ENCODE measurements at regions not wholly inside any gene's neighbourhood (a gene's known extent, or its start where the extent isn't known, plus 50 kb on each side); places are given as distances from the start of the nearest gene placed in this dataset.
"Not testable (repeated sequence)": the region's sequence is repeated elsewhere in the genome, so short reads cannot be mapped to it uniquely, and the experiment has no call there.

- not testable (repeated sequence) for H3K9me3 ChIP-seq (replicated peaks in 1 of 2; ENCODE audit: control insufficient read depth in 2 of 2, insufficient read depth in 1 of 2, low read depth in 1 of 2, low read length in 2 of 2); H3K4ac ChIP-seq (ENCODE audit: low read length); H3K27ac ChIP-seq (replicated peaks; ENCODE audit: low read length); H4K91ac ChIP-seq (ENCODE audit: low read depth, low read length, poor library complexity); H2AK5ac ChIP-seq (ENCODE audit: low read depth, low read length); H3K27me3 ChIP-seq (ENCODE audit: control insufficient read depth in 3 of 3, insufficient read depth in 3 of 3, low read depth in 1 of 3, low read length in 3 of 3); H2BK5ac ChIP-seq (ENCODE audit: low read length); H3K14ac ChIP-seq (ENCODE audit: low read length); H3K4me3 ChIP-seq (ENCODE audit: low read length in 2 of 2); H3K18ac ChIP-seq (ENCODE audit: low read length); DNase-seq (ENCODE audit: low spot score); H2BK15ac ChIP-seq (ENCODE audit: low read length); H3K79me1 ChIP-seq (ENCODE audit: low read depth, low read length); H2BK12ac ChIP-seq (ENCODE audit: low read length); H2AFZ ChIP-seq (ENCODE audit: low read length); H3K36me3 ChIP-seq (replicated peaks in 1 of 2; ENCODE audit: control insufficient read depth in 2 of 2, insufficient read depth in 2 of 2, low read length in 2 of 2); H3K4me1 ChIP-seq (ENCODE audit: control insufficient read depth in 2 of 2, insufficient read depth in 1 of 2, low read depth in 1 of 2, low read length in 2 of 2); H3K9ac ChIP-seq (ENCODE audit: low read depth, low read length, poor library complexity); H4K8ac ChIP-seq (ENCODE audit: low read depth, low read length); H3K4me2 ChIP-seq (ENCODE audit: insufficient read depth, low read length, poor library complexity, severe bottlenecking); H3K23ac ChIP-seq (ENCODE audit: low read depth, low read length, poor library complexity); H2BK120ac ChIP-seq (ENCODE audit: low read depth, low read length)
Observed at GRCh38 chr1:99374693-99375092, 110.4 kb downstream of the PLPPR4 start.

DNA sequence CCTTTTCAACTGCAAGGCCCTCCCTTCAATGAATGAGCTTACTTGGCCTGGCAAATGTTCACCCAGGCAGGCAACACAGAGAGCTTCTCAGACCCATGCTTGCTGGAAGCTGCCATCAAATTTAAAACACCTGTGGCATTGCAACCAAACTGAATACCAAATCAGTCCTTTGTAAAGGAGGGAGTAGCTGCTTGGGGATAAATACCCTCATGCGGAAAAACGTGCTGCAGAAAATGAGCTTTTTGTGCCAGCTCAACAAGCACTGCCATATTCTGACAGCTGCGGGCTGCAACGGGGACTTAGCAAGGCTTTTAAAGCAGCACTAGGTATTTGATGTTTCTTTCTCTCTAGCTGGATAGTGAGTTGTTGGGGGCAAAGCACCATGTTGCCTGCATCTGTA, 119.7 kb downstream of the PLPPR4 start:
- Histone ChIP-seq H3K23ac (ENCODE audit: low read depth, low read length, poor library complexity) (no peak overlapping the region), H4K91ac (ENCODE audit: low read depth, low read length, poor library complexity) (no peak overlapping the region), H3K14ac (ENCODE audit: low read length) (no peak overlapping the region), H3K9ac (ENCODE audit: low read depth, low read length, poor library complexity) (no peak overlapping the region), H2BK5ac (ENCODE audit: low read length) (no peak overlapping the region), H3K18ac (ENCODE audit: low read length) (no peak overlapping the region), H3K27me3 (ENCODE audit: control insufficient read depth in 3 of 3, insufficient read depth in 3 of 3, low read depth in 1 of 3, low read length in 3 of 3) (no peaks in the 10 kb centered on the region), H2BK120ac (ENCODE audit: low read depth, low read length) (no peak overlapping the region), H3K79me1 (ENCODE audit: low read depth, low read length) (no peaks in the 10 kb centered on the region), H3K4me1 (ENCODE audit: control insufficient read depth in 2 of 2, insufficient read depth in 1 of 2, low read depth in 1 of 2, low read length in 2 of 2) (no peaks in the 10 kb centered on the region), H3K36me3 (replicated peaks in 1 of 2; ENCODE audit: control insufficient read depth in 2 of 2, insufficient read depth in 2 of 2, low read length in 2 of 2) (no peaks in the 10 kb centered on the region), H4K8ac (ENCODE audit: low read depth, low read length) (no peak overlapping the region), H2AK5ac (ENCODE audit: low read depth, low read length) (no peak overlapping the region), H3K4me3 (ENCODE audit: low read length in 2 of 2) (no peak overlapping the region), H2AFZ (ENCODE audit: low read length) (no peak overlapping the region), H3K4me2 (ENCODE audit: insufficient read depth, low read length, poor library complexity, severe bottlenecking) (no peak overlapping the region), H2BK12ac (ENCODE audit: low read length) (no peak overlapping the region), H3K9me3 (replicated peaks in 1 of 2; ENCODE audit: control insufficient read depth in 2 of 2, insufficient read depth in 1 of 2, low read depth in 1 of 2, low read length in 2 of 2) (no peaks in the 10 kb centered on the region), H3K4ac (ENCODE audit: low read length) (no peak overlapping the region), H2BK15ac (ENCODE audit: low read length) (no peak overlapping the region), H3K27ac (replicated peaks; ENCODE audit: low read length) (no peak overlapping the region)
- DNase-seq (ENCODE audit: low spot score): no peak
- no CpG with 5 or more reads among the region's 4 CpGs for WGBS, 2 donors (ENCODE audit: extremely low coverage in 2 of 2, insufficient read length in 2 of 2, insufficient replicate concordance in 1 of 2)

GRCh38 chr1:99385852-99386251, 121.6 kb downstream of the PLPPR4 start:
- no peak overlapping the region for H3K4me2 ChIP-seq (ENCODE audit: insufficient read depth, low read length, poor library complexity, severe bottlenecking)
- no peak overlapping the region for H3K18ac ChIP-seq (ENCODE audit: low read length)
- no peak overlapping the region for H4K91ac ChIP-seq (ENCODE audit: low read depth, low read length, poor library complexity)
- no peak overlapping the region for H3K14ac ChIP-seq (ENCODE audit: low read length)
- no peaks in the 10 kb centered on the region for H3K79me1 ChIP-seq (ENCODE audit: low read depth, low read length)
- no peaks in the 10 kb centered on the region for H3K9me3 ChIP-seq (replicated peaks in 1 of 2; ENCODE audit: control insufficient read depth in 2 of 2, insufficient read depth in 1 of 2, low read depth in 1 of 2, low read length in 2 of 2)
- H2BK5ac ChIP-seq (ENCODE audit: low read length): no peak overlapping the region
- H3K4me1 ChIP-seq (ENCODE audit: control insufficient read depth in 2 of 2, insufficient read depth in 1 of 2, low read depth in 1 of 2, low read length in 2 of 2): no peaks in the 10 kb centered on the region
- H2BK120ac ChIP-seq (ENCODE audit: low read depth, low read length): no peak overlapping the region
- no peaks in the 10 kb centered on the region for H3K27me3 ChIP-seq (ENCODE audit: control insufficient read depth in 3 of 3, insufficient read depth in 3 of 3, low read depth in 1 of 3, low read length in 3 of 3)
- H3K27ac ChIP-seq (replicated peaks; ENCODE audit: low read length): no peak overlapping the region
- H3K4ac ChIP-seq (ENCODE audit: low read length): no peak overlapping the region
- no peak overlapping the region for H2BK15ac ChIP-seq (ENCODE audit: low read length)
- WGBS, 2 donors (ENCODE audit: extremely low coverage in 2 of 2, insufficient read length in 2 of 2, insufficient replicate concordance in 1 of 2): no CpG with 5 or more reads among the region's 4 CpGs
- no peak overlapping the region for H2BK12ac ChIP-seq (ENCODE audit: low read length)
- no peak overlapping the region for H4K8ac ChIP-seq (ENCODE audit: low read depth, low read length)
- no peak overlapping the region for H2AFZ ChIP-seq (ENCODE audit: low read length)
- no peak overlapping the region for H3K9ac ChIP-seq (ENCODE audit: low read depth, low read length, poor library complexity)
- H3K4me3 ChIP-seq (ENCODE audit: low read length in 2 of 2): no peak overlapping the region
- no peak overlapping the region for H3K23ac ChIP-seq (ENCODE audit: low read depth, low read length, poor library complexity)
- no peak for DNase-seq (ENCODE audit: low spot score)
- no peak overlapping the region for H2AK5ac ChIP-seq (ENCODE audit: low read depth, low read length)
- no peaks in the 10 kb centered on the region for H3K36me3 ChIP-seq (replicated peaks in 1 of 2; ENCODE audit: control insufficient read depth in 2 of 2, insufficient read depth in 2 of 2, low read length in 2 of 2)

- Histone ChIP-seq H3K9me3 (replicated peaks in 1 of 2; ENCODE audit: control insufficient read depth in 2 of 2, insufficient read depth in 1 of 2, low read depth in 1 of 2, low read length in 2 of 2) (no peaks in the 10 kb centered on the region), H4K8ac (ENCODE audit: low read depth, low read length) (no peak overlapping the region), H3K18ac (ENCODE audit: low read length) (no peak overlapping the region), H3K27me3 (ENCODE audit: control insufficient read depth in 3 of 3, insufficient read depth in 3 of 3, low read depth in 1 of 3, low read length in 3 of 3) (no peaks in the 10 kb centered on the region), H3K27ac (replicated peaks; ENCODE audit: low read length) (no peak overlapping the region), H4K91ac (ENCODE audit: low read depth, low read length, poor library complexity) (no peak overlapping the region), H3K4me2 (ENCODE audit: insufficient read depth, low read length, poor library complexity, severe bottlenecking) (no peak overlapping the region), H3K14ac (ENCODE audit: low read length) (no peak overlapping the region), H3K79me1 (ENCODE audit: low read depth, low read length) (no peaks in the 10 kb centered on the region), H2AFZ (ENCODE audit: low read length) (no peak overlapping the region), H2BK12ac (ENCODE audit: low read length) (no peak overlapping the region), H3K23ac (ENCODE audit: low read depth, low read length, poor library complexity) (no peak overlapping the region), H3K4ac (ENCODE audit: low read length) (no peak overlapping the region), H2BK120ac (ENCODE audit: low read depth, low read length) (no peak overlapping the region), H3K9ac (ENCODE audit: low read depth, low read length, poor library complexity) (no peak overlapping the region), H2AK5ac (ENCODE audit: low read depth, low read length) (no peak overlapping the region), H3K4me1 (ENCODE audit: control insufficient read depth in 2 of 2, insufficient read depth in 1 of 2, low read depth in 1 of 2, low read length in 2 of 2) (no peaks in the 10 kb centered on the region), H3K4me3 (ENCODE audit: low read length in 2 of 2) (no peak overlapping the region), H2BK5ac (ENCODE audit: low read length) (no peak overlapping the region), H3K36me3 (replicated peaks in 1 of 2; ENCODE audit: control insufficient read depth in 2 of 2, insufficient read depth in 2 of 2, low read length in 2 of 2) (no peaks in the 10 kb centered on the region), H2BK15ac (ENCODE audit: low read length) (no peak overlapping the region)
- WGBS, 2 donors (ENCODE audit: extremely low coverage in 2 of 2, insufficient read length in 2 of 2, insufficient replicate concordance in 1 of 2): no CpG with 5 or more reads among the region's 2 CpGs
- no peak for DNase-seq (ENCODE audit: low spot score)
Observed at GRCh38 chr1:99396389-99396788, 132.1 kb downstream of the PLPPR4 start.

Measured in neuronal stem cell (in vitro differentiated cells).